DMS79 treated with DMSO at 0.1 percent for 48 hours (cell line): ENCODE measurements at regions not wholly inside any gene's neighbourhood (a gene's known extent, or its start where the extent isn't known, plus 50 kb on each side); places are given as distances from the start of the nearest gene placed in this dataset.
"Not testable (repeated sequence)": the region's sequence is repeated elsewhere in the genome, so short reads cannot be mapped to it uniquely, and the experiment has no call there.

ENCODE experiments used
- DNase-seq: peaks from one replicate; lab custom pipeline; 2025; lab: John Stamatoyannopoulos, UW

GRCh38 chr20:56689318-56689717, 60.2 kb downstream of the TFAP2C start:
- no peak for DNase-seq

DNA sequence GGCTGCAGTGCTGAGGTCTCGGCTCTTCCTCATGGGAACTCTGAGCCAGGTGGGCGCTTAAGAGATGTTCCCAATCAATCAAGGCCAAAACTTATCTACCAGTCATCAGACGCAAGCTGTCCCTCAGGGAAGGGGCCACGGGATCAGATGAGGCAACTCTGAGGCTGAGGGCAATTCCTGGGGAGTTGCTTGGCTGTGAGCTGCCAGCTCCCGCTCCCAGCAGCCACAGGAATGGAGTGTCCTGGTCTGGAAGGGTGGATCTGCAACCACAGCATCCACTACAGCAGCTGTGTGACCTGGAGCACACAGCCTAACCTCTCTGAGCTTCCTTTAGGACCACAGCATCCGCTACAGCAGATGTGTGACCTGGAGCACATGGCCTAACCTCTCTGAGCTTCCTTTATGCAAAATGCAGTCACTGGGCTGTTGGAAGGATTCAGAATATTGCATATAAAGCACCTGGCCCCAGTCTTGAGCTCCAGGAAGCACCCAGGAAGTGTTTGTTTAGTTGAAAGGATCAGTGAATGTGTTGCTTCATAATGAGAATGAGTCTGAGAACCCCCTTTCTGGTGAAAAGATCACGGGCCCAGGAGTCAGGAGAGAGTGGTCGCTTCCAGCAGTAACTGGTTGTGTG, 60.9 kb downstream of the TFAP2C start:
- no peak for DNase-seq

GRCh38 chr20:56690531-56691175, 61.5 kb downstream of the TFAP2C start:
- no peak for DNase-seq

GRCh38 chr20:56691325-56691998, 62.4 kb downstream of the TFAP2C start:
- DNase-seq, result no peak

GRCh38 chr20:56693217-56693616, 64.1 kb downstream of the TFAP2C start:
- no peak for DNase-seq

- no peak for DNase-seq
Measured at GRCh38 chr20:56697476-56697875, 68.4 kb downstream of the TFAP2C start.

DNA sequence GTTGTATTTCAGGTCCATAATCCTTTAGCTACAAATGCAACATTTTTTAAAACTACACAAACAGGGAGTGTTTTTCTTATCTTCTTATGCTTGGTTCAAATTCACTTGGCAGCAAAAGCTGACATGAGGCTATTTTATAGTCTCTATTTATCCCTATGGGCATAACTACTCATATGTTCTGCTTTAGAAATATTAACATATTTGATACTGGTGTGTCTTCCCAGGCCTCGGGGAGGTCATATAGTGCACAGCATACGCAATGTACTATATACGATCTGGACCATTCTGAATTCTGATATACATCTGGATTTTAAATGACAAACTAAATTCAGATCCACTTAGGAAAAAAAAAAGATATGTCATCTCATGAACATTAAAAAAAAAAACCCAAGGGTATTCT, 69.2 kb downstream of the TFAP2C start:
- DNase-seq, result no peak

GRCh38 chr20:56698749-56699148, 69.6 kb downstream of the TFAP2C start:
- no peak for DNase-seq

DNA sequence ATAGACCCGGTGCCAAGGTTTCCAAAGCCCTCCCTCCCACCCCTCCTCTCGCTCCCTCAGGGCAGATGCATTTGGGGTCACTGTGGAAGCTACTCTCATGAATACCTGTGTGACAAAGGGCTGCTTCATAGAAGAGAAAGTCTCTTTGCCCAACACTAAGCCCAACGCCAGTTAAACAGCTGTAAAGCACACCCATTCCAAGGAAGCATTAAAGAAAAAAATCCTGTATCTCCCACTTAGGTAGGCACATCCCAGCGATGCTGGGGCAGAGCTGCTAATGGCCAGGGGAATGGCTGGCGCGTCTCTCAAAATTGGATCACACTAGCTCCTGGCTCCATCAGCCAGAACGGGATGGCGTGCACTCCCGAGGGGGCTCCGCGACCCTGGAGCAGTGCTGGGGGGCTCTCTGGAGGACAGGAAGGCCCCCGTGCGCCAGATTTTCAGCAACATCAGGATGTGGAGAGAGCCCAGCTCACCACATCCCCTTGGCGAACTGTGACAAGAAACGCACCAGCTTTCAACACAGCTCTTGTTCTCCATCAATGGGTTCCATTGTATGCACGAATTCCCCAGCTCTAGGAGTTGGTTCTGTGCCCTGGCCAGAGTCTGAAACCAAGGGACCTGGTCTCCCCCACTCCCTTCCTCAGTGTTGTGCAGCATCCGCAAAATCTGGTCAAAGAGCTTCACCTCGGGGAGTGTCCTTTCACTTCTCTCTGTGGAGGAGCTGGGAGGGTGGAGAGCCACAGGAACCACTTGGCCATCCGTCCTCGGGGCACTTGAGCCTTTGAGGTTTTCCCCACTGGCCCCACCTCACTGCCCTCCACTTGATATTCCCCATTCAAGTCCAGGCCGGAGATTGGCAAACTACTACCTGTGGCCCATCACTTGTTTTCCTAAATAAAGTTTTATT, 74.1 kb downstream of the TFAP2C start:
- DNase-seq, result no peak

DNA sequence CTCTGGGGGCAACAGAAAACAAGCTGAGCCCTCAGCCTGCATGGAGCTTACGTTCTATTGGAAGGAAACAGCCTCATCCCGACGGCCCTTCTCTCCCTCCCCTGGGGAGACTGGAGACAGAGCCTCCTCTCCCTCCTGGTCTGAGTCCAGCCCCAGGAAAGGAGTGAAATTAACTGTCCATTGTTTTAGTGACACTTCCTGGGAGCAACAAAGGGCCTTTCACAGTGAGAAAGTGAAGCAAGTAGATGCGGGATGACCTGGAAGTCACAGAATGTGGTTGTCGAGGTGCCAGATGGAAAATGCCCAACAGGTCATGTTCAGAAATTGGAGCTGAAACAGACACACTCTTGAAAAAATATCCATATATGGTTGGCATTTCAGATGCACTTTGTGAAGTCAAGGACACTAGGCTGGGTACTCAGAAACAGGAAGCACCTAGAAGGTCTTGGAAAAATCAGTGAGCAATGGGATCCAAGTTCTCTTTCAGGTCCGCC, 77.8 kb downstream of the TFAP2C start:
- DNase-seq, result no peak

DNA sequence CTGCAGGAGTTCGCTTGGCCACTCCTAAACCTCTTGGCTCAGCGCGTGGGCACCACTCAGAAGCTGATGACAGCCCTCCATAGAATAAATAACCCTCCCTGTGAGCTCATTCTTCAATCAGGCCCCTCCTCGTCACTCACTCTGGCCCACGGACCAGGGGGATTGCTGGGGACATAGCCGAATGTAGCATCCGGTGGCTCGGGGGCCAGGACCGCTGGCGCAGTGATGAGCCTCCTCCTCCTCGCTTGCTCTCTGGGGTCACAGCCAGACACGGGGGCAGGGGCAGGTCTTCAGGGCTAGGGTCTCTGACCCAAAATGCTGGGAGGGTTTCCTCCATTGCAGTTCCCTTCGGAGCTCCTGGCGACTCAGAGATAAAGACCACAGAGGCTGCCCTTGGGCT, 79.9 kb downstream of the TFAP2C start:
- no peak for DNase-seq

GRCh38 chr20:56710125-56710524, 81.0 kb downstream of the TFAP2C start:
- no peak for DNase-seq

- DNase-seq, result not testable (repeated sequence)
Measured at GRCh38 chr20:56710577-56710976, 81.5 kb downstream of the TFAP2C start.

GRCh38 chr20:56711018-56711417, 81.9 kb downstream of the TFAP2C start:
- DNase-seq, result no peak

DNA sequence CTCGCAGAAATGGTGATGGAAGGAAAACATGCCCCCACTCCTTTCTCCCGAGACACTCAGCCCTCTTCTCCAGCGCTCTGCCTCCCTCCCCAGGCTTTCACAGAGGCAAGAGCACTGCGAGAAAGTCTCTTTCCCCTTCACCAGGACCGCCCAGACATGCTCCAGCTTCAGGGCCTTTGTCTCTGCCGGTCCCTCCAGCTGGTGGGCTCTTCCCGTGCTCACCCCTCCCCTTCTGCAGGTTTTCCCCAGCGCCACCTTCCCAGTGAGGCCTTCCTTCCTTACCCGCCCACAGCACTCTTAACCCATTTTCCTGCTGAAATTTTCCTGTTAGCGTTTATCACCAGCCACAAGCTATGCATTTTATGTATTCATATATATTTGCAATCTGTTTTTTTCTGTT, 86.2 kb downstream of the TFAP2C start:
- no peak for DNase-seq

- DNase-seq, result no peak
Measured at GRCh38 chr20:56715902-56716519, 86.9 kb downstream of the TFAP2C start.

DNA sequence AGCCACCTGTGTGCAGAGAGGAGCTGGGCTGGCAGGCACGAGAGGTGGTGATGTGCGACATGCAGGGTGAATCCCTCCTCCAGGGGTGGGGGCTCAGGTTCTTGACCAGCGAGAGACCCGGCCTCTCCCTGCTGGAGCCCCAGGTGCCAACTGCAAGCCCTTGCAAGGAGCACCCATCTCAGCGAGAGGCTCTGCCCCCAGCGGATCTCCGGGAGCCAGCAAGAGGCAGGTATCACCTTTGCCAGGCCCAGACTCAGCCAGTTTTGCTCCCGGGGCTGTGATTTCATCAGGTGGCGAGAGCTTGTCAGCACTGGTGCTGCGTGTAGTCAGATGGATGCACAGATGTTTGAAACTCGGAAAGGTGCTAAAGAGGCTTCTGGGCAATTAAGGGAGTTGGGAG, 87.7 kb downstream of the TFAP2C start:
- DNase-seq, result no peak

- no peak for DNase-seq
Measured at GRCh38 chr20:56718816-56719215, 89.7 kb downstream of the TFAP2C start.

DNA sequence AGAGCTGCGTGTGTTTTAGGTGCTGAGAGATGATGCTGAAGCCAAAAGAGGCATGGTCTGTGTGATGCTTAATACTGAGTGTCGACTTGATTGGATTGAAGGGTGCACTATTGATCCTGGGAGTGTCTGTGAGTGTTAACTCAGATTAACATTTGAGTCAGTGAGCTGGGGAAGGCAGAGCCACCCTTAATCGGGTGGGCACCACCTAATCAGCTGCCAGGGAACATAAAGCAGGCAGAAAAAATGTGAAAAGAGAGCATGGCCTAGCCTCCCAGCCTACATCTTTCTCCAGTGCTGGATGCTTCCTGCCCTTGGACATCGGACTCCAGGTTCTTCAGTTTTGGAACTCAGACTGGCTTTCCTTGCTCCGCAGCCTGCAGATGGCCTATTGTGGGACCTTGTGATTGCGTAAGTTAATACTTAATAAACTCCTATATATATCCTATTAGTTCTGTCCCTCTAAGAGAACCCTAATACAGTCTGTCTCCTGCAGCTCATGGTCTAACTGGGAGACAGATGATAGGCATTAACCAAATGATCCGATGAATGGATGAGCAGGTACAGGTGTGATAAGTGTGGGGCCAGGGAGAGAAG, 91.6 kb downstream of the TFAP2C start:
- no peak for DNase-seq

DNA sequence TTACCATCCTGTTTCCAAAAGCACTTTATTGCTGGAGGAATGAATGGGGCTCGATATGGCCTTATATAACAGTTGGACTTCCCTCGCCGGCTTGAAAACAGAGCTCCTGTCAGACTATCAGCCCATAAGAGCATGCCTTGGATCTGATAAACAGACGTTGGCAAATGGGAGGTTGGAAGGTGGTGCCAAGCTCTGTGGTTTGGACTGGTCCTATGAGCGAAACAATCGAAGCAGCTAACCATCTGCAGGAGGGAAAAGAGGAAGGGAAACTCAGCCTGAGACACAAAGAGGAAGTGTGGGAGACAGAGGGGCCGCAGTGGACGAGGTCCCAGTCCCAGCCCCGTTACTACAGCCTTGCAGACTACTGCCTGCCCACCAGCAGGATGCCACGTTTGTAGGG, 92.9 kb downstream of the TFAP2C start:
- DNase-seq, result no peak

DNA sequence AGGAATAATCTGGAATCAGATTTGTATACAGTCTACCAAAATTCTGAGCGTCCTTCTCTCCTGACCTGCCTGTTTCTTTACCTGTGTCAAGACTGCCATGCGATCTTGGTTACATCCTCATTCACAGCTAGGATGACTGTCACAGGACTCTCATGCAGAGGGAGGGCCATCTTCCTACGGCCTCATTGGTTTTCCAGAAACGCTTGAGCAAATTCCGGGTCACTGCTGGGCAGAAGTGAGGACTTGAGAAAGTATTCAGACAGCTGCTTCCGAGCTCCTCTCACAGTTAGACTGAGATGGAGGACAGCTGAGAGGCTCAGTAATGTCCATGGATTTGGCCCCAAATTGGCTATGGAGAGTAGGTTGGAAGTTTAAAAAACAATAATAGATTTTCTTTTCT, 94.2 kb downstream of the TFAP2C start:
- DNase-seq, result no peak
